MM.1S (cell line): ENCODE measurements at regions not wholly inside any gene's neighbourhood (a gene's known extent, or its start where the extent isn't known, plus 50 kb on each side); places are given as distances from the start of the nearest gene placed in this dataset.

Experiments
- DNase-seq: peaks from one replicate; pipeline ENCODE4 v3.0.0-alpha.2; 2015
- H2AFZ ChIP-seq: fragments of 300-600 bp; sonication (generic); 2 replicates; pipeline ENCODE4 v1.6.0; 2016; ENCODE audit warnings: antibody characterized with exemption, low read length
- H3F3A ChIP-seq: fragments of 300-600 bp; sonication (generic); 2 replicates; pipeline ENCODE4 v1.6.1; 2016; ENCODE audit warnings: mild to moderate bottlenecking, antibody characterized with exemption, low read length, moderate library complexity, mixed read lengths; ENCODE audit not compliant: insufficient read depth
- H3K27ac ChIP-seq: fragments of 300-600 bp; sonication (generic); 2 replicates; pipeline ENCODE4 v1.5.1; 2016; ENCODE audit warnings: mild to moderate bottlenecking, low read length
- H3K27me3 ChIP-seq: fragments of 300-600 bp; sonication (generic); replicated peaks from 2 replicates; pipeline ENCODE4 v1.6.0; 2016; ENCODE audit warnings: low read length; ENCODE audit not compliant: insufficient read depth
- H3K36me3 ChIP-seq: fragments of 300-600 bp; sonication (generic); replicated peaks from 2 replicates; pipeline ENCODE4 v1.6.1; 2016; ENCODE audit warnings: mild to moderate bottlenecking, low read length, mixed read lengths; ENCODE audit not compliant: insufficient read depth
- H3K4me1 ChIP-seq: fragments of 300-600 bp; sonication (generic); 2 replicates; pipeline ENCODE4 v1.6.1; 2016; ENCODE audit warnings: low read length, mixed read lengths
- H3K4me2 ChIP-seq: fragments of 300-600 bp; sonication (generic); 2 replicates; pipeline ENCODE4 v1.6.0; 2016; ENCODE audit warnings: low read depth, low read length
- H3K4me3 ChIP-seq: fragments of 300-600 bp; sonication (generic); 2 replicates; pipeline ENCODE4 v1.5.1; 2016; ENCODE audit warnings: low read length, mixed read lengths
- H3K79me2 ChIP-seq: fragments of 300-600 bp; sonication (generic); 2 replicates; pipeline ENCODE4 v1.6.1; 2016; ENCODE audit warnings: mixed run types, low read length, mixed read lengths
- H3K9ac ChIP-seq: fragments of 300-600 bp; sonication (generic); 2 replicates; pipeline ENCODE4 v1.6.1; 2016; ENCODE audit warnings: low read length, mixed read lengths
- H3K9me2 ChIP-seq: fragments of 300-600 bp; sonication (generic); replicated peaks from 2 replicates; pipeline ENCODE4 v1.6.1; 2016; ENCODE audit warnings: mild to moderate bottlenecking, low read length, mixed read lengths; ENCODE audit not compliant: insufficient read depth
- H3K9me3 ChIP-seq: fragments of 300-600 bp; sonication (generic); replicated peaks from 2 replicates; pipeline ENCODE4 v1.6.1; 2016; ENCODE audit warnings: mild to moderate bottlenecking, low read length, mixed read lengths; ENCODE audit not compliant: insufficient read depth
- H4K20me1 ChIP-seq: fragments of 300-600 bp; sonication (generic); 2 replicates; pipeline ENCODE4 v1.6.1; 2016; ENCODE audit warnings: mild to moderate bottlenecking, low read length, moderate library complexity, mixed read lengths; ENCODE audit not compliant: insufficient read depth
- CTCF ChIP-seq: fragments of 300-600 bp; sonication (generic); IDR thresholded peaks from 2 replicates; pipeline ENCODE4 v1.5.1; 2016; ENCODE audit warnings: antibody characterized with exemption, low read length, mixed read lengths
- EZH2 ChIP-seq: fragments of 300-600 bp; sonication (generic); optimal IDR thresholded peaks from 2 replicates; pipeline ENCODE3; 2017; ENCODE audit warnings: low read depth, mild to moderate bottlenecking, antibody characterized with exemption, low read length, mixed read lengths
- EZH2phosphoT487 ChIP-seq: fragments of 300-600 bp; sonication (generic); IDR thresholded peaks from 2 replicates; pipeline ENCODE4 v1.6.1; 2018; ENCODE audit warnings: antibody characterized with exemption, low read length

DNA sequence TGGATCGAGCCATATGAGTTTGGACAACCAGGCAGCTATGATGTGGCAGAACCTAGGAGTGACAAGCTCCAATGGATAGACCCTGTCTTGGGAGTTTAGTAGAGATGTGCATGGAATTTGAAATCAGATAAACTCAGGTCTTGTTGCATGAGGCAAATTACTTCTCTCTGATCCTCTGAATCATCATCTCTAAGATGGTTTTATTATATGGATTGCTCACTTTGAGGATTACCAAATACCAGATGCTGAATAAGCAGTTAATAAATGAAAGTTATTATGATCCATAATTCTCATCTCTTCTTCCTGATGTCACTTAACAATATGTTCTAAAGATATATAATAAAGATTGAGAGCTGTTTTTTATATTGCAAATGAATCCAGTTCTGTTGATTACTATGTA, 622.2 kb downstream of the NTRK3 start:
- Histone ChIP-seq H2AFZ (no peak overlapping the region), H3K79me2 (no peaks in the 10 kb centered on the region), H3K4me1 (no peaks in the 10 kb centered on the region), H3K9ac (no peak overlapping the region), H4K20me1 (no peaks in the 10 kb centered on the region), H3K9me2 (no peaks in the 10 kb centered on the region), H3K36me3 (no peaks in the 10 kb centered on the region), H3K27ac (no peak overlapping the region), H3K4me3 (no peak overlapping the region), H3K27me3 (no peaks in the 10 kb centered on the region), H3K4me2 (no peak overlapping the region), H3F3A (no peaks in the 10 kb centered on the region), H3K9me3 (no peaks in the 10 kb centered on the region)
- TF ChIP-seq EZH2: no peak
- TF ChIP-seq EZH2phosphoT487: no peak
- no peak for TF ChIP-seq CTCF
- no peak for DNase-seq

DNA sequence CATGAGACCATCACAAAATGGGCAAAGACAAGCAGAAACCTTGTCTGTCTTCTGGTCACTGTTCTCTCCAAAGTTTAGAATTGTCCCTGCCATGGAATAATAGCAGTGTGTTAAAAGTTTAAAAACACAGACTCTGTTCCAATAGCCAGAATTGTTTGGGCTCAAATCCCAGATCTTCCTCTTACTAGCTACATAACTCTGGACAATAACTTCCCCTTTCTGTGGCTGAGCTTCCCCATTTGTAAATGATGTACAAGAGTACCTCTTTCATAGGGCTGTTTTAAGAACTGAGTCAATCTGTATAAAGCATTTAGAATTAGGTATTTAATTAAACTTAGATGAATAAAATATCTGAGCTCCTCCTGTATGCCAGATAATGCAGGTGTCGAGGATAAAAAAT, 623.0 kb downstream of the NTRK3 start:
- no peak for DNase-seq
- TF ChIP-seq EZH2phosphoT487 (no peak), EZH2 (no peak), CTCF (no peak)
- Histone ChIP-seq H3K9ac (no peak overlapping the region), H3K79me2 (no peaks in the 10 kb centered on the region), H3K9me2 (no peaks in the 10 kb centered on the region), H3K4me2 (no peak overlapping the region), H2AFZ (no peak overlapping the region), H3K4me1 (no peaks in the 10 kb centered on the region), H3K4me3 (no peak overlapping the region), H4K20me1 (no peaks in the 10 kb centered on the region), H3K27me3 (no peaks in the 10 kb centered on the region), H3K9me3 (no peaks in the 10 kb centered on the region), H3K27ac (no peak overlapping the region), H3F3A (no peaks in the 10 kb centered on the region), H3K36me3 (no peaks in the 10 kb centered on the region)

- no peaks in the 10 kb centered on the region for H3K9me2 ChIP-seq
- no peak overlapping the region for H3K9ac ChIP-seq
- no peak for DNase-seq
- TF ChIP-seq EZH2phosphoT487: no peak
- no peak for TF ChIP-seq CTCF
- no peak for TF ChIP-seq EZH2
- no peak overlapping the region for H3K4me3 ChIP-seq
- H3K4me1 ChIP-seq: no peaks in the 10 kb centered on the region
- H3K79me2 ChIP-seq: no peaks in the 10 kb centered on the region
- no peaks in the 10 kb centered on the region for H4K20me1 ChIP-seq
- H3K9me3 ChIP-seq: no peaks in the 10 kb centered on the region
- H3K4me2 ChIP-seq: no peak overlapping the region
- no peaks in the 10 kb centered on the region for H3F3A ChIP-seq
- no peak overlapping the region for H3K27ac ChIP-seq
- H2AFZ ChIP-seq: no peak overlapping the region
- no peaks in the 10 kb centered on the region for H3K27me3 ChIP-seq
- H3K36me3 ChIP-seq: no peaks in the 10 kb centered on the region
These were observed 624.2 kb downstream of the NTRK3 start for GRCh38 chr15:87632364-87632763.

DNA sequence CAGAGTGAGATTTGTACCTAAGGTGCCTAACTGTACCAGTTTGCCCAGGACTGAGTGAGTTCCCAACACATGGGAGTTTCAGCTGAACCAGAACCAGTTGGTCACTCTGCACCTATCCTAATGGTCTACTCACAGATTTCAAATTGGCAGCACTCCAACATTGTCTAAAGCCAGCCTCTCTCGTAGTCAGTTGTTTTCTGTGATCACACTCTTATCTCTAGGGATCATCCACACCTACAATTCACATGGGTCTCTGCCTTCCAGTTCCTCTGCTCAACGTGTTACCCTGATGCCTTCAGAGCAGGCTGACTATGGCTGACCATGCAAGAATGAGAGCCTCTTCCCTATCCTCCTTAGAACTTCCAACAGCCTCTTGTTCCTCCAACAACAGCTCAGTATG, 624.8 kb downstream of the NTRK3 start:
- no peaks in the 10 kb centered on the region for H3F3A ChIP-seq
- DNase-seq: no peak
- no peak overlapping the region for H3K9ac ChIP-seq
- no peaks in the 10 kb centered on the region for H4K20me1 ChIP-seq
- no peaks in the 10 kb centered on the region for H3K27me3 ChIP-seq
- no peaks in the 10 kb centered on the region for H3K9me3 ChIP-seq
- H3K79me2 ChIP-seq: no peaks in the 10 kb centered on the region
- TF ChIP-seq EZH2: no peak
- no peak for TF ChIP-seq CTCF
- no peak for TF ChIP-seq EZH2phosphoT487
- H3K4me2 ChIP-seq: no peak overlapping the region
- no peak overlapping the region for H2AFZ ChIP-seq
- no peaks in the 10 kb centered on the region for H3K36me3 ChIP-seq
- no peaks in the 10 kb centered on the region for H3K9me2 ChIP-seq
- no peak overlapping the region for H3K4me3 ChIP-seq
- no peaks in the 10 kb centered on the region for H3K4me1 ChIP-seq
- no peak overlapping the region for H3K27ac ChIP-seq
